Stimulated activated effector memory CD8-positive, alpha-beta T cell treated with anti-CD3 and anti-CD28 coated beads, Interleukin-12 subunit alpha, Interleukin-12 subunit beta, amount 100 ng/mL, for 72 hours (primary cell): ENCODE measurements at regions not wholly inside any gene's neighbourhood (a gene's known extent, or its start where the extent isn't known, plus 50 kb on each side); places are given as distances from the start of the nearest gene placed in this dataset.
"Not testable (repeated sequence)": the region's sequence is repeated elsewhere in the genome, so short reads cannot be mapped to it uniquely, and the experiment has no call there.

ENCODE experiments used
- ATAC-seq: fragments of 150-1000 bp; cut with Tn5 transposase; 2 replicates; pipeline ENCODE4 v1.10.0; 2021
- DNase-seq, 2 donors: peaks; one replicate each; pipeline ENCODE4 v3.0.0; 2021 to 2022; ENCODE audit warnings: low spot score in 2 of 2
- H3K27ac Mint-ChIP-seq: one replicate; pipeline ENCODE4 v1.8.0; 2022; ENCODE audit warnings: mild to moderate bottlenecking, mixed read lengths
- H3K36me3 Mint-ChIP-seq: one replicate; pipeline ENCODE4 v1.8.0; 2022; ENCODE audit warnings: mild to moderate bottlenecking, mixed read lengths
- H3K4me1 Mint-ChIP-seq: one replicate; pipeline ENCODE4 v1.8.0; 2022; ENCODE audit warnings: mixed read lengths
- H3K4me3 Mint-ChIP-seq: one replicate; pipeline ENCODE4 v1.8.0; 2022; ENCODE audit warnings: mild to moderate bottlenecking, mixed read lengths
- H3K9me3 Mint-ChIP-seq: one replicate; pipeline ENCODE4 v1.8.0; 2022; ENCODE audit warnings: mixed read lengths

DNA sequence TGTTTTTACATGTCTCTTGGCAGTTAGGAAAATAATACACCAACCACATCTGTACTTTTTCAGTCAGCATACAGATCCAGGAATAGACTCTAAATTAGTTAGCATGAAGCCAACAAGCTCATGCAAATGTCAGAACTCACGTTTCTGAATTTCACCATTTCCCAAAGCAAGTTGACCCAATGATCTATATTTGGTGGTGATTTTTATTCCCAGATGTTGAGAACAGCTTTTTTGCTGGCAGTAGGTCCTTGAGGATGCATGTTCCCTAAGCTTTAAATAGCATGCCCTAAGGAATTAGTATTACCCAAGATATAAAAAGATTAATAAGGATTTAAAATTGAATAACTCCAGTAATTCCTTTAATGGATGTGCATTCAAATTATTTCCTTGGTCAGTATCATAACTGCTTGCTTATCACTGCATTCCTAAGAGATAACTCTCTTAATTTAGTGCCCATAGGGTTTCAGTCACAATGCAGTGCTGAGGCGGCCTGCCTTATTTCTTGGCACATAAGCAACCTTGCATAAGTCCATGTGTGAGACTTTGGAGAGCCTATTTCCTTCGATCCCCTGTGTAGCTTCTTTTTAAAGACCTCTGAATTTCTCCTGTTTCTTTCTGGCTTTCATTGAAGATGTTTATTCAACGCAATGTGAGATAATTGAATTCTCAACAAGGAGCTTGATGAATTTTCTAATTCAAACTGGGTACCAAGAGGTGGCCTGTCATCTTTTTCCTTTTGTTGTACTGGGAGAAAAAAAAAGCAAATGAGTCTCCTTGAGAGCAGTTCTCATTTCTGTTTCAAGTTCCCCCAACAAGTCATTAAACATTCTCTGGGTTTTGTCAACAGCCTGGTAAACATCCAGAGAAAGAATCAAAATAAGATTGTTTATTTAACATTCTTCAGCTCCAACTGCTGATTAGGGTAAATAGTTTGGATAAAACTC is 135.3 kb upstream of the MEOX2 start:
- H3K9me3 Mint-ChIP-seq, result peaks cover 7% of the 10 kb centered on the region
- H3K27ac Mint-ChIP-seq, result no peak overlapping the region
- no peak overlapping the region for H3K4me3 Mint-ChIP-seq
- no peaks in the 10 kb centered on the region for H3K36me3 Mint-ChIP-seq
- DNase-seq (no peak), ATAC-seq (no peak)
- H3K4me1 Mint-ChIP-seq, result no peaks in the 10 kb centered on the region

DNA sequence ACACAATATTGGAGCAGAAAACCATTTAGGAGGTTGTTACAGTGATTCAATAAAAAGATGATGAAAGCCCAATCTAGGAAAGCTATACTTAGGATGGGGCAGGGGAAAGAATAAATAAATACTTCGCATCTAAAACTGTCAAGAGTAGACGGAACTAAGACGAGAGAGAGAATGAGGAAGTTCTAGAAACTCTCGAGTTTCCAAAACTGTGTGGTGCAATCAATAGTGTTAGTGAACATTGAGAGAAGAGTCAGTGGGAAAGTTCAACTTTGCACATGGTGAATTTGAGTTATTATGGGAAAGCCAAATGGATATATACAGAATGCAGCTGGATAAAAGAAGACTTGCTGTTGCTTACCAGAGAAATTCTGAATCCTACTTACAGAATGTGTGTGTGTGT is 133.8 kb upstream of the MEOX2 start:
- Mint-ChIP-seq H3K4me1 (no peaks in the 10 kb centered on the region), H3K36me3 (no peaks in the 10 kb centered on the region), H3K4me3 (no peak overlapping the region), H3K9me3 (peaks cover 11% of the 10 kb centered on the region), H3K27ac (no peak overlapping the region)
- DNase-seq (no peak), ATAC-seq (no peak)

DNA sequence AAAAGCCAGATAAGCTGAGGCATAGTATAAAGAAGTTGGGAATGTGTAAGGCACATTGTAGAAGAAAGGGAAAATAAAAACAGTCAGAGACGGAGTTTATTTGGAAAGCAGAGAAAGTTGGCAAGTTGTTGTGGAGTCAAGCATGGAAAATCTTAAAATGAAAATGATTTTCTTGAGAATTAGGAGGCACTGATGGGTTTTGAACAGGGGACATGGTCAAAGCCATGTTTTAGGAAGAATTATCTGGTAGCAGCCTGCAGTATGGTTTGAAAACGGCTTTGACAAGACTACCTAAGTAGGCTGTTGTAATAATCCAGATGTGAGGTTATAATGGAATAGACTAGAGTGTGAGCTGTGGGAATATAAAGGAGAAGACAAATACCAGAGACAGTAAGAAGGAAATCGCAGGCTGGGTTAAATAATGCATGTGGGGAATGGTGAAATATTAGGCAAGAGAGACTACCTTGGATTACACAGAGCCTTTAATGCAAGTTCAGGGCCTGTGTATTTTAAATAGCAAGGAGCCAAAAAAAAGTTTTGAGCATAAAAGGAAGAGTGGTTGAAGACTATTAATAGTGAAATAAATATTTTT is 130.4 kb upstream of the MEOX2 start:
- no peaks in the 10 kb centered on the region for H3K36me3 Mint-ChIP-seq
- H3K9me3 Mint-ChIP-seq, result peaks cover 13% of the 10 kb centered on the region
- no peak overlapping the region for H3K27ac Mint-ChIP-seq
- ATAC-seq (no peak), DNase-seq (no peak)
- H3K4me3 Mint-ChIP-seq, result no peak overlapping the region
- H3K4me1 Mint-ChIP-seq, result no peaks in the 10 kb centered on the region

DNA sequence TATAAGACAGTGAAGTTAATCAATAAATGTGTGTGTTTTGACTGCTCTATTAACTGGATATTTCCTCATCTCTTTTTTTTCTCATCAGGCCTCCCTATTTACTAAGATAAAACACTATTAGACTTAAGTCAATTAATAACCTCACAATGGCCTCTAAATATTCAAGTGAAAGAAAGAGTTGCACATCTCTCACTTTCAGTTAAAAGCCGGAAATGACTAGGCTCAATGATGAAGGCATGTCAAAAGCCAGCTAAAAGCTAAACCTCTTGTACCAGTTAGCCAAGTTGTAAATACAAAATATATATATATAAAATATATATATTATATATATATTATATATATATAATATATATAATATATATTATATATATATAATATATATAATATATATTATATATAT is 127.0 kb upstream of the MEOX2 start:
- Mint-ChIP-seq H3K4me3 (no peak overlapping the region), H3K27ac (no peak overlapping the region), H3K36me3 (no peaks in the 10 kb centered on the region), H3K9me3 (peaks cover 19% of the 10 kb centered on the region), H3K4me1 (no peaks in the 10 kb centered on the region)
- ATAC-seq (no peak), DNase-seq (no peak)

DNA sequence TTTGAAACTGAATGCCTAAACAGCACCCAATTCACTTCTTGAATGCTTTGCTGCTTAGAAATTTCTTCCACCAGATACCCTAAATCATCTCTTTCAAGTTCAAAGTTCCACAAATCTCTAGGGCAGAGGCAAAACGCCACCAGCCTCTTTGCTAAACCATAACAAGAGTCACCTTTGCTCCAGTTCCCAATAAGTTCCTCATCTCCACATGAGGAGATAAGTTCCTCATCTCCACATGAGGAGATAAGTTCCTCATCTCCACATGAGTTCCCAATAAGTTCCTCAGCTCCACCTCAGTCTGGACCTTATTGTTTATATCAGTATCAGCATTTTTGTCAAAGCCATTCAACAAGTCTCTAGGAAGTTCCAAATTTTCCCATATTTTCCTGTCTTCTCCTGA is 123.9 kb upstream of the MEOX2 start:
- not testable (repeated sequence) for DNase-seq, ATAC-seq, H3K4me3 Mint-ChIP-seq, H3K27ac Mint-ChIP-seq, H3K36me3 Mint-ChIP-seq, H3K4me1 Mint-ChIP-seq
- peaks cover 11% of the 10 kb centered on the region for H3K9me3 Mint-ChIP-seq

DNA sequence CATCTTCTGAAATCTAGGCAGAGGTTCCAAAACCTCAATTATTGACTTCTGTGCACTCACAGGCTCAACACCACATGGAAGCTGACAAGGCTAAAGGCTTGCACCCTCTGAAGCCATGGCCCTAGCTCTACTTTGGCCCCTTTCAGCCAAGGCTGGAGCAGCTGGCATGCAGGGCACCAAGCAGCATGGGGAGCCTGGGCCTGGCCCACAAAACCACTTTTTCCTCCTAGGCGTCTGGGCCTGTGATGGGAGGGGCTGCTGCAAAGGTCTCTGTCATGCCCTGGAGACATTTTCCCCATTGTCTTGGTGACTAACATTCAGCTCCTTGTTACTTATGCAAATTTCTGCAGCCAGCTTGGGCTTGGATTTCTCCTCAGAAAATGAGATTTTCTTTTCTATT is 123.5 kb upstream of the MEOX2 start:
- not testable (repeated sequence) for DNase-seq, H3K4me1 Mint-ChIP-seq, H3K36me3 Mint-ChIP-seq, H3K4me3 Mint-ChIP-seq, ATAC-seq, H3K27ac Mint-ChIP-seq
- peaks cover 11% of the 10 kb centered on the region for H3K9me3 Mint-ChIP-seq

DNA sequence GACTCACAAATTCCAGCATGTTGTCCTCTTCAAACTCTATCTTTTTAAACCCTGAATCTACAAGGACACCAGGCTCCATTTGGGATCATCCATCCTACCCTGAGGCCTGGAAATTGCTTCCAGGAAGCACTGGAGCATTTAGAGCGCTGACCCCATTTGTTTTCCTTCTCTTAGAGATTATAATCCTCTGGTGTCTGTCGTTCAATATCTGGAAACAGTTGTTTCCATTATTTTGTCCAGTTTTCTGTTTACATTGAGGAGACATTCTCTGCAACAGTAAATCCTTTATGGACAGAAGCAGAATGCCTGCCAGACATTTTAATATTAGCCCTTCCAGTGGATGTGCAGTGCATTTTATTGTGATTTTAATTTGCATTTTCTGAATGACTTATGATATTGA is 119.4 kb upstream of the MEOX2 start:
- peaks cover 8% of the 10 kb centered on the region for H3K9me3 Mint-ChIP-seq
- no peaks in the 10 kb centered on the region for H3K36me3 Mint-ChIP-seq
- no peak overlapping the region for H3K27ac Mint-ChIP-seq
- no peak overlapping the region for H3K4me3 Mint-ChIP-seq
- ATAC-seq (no peak), DNase-seq (no peak)
- no peaks in the 10 kb centered on the region for H3K4me1 Mint-ChIP-seq

DNA sequence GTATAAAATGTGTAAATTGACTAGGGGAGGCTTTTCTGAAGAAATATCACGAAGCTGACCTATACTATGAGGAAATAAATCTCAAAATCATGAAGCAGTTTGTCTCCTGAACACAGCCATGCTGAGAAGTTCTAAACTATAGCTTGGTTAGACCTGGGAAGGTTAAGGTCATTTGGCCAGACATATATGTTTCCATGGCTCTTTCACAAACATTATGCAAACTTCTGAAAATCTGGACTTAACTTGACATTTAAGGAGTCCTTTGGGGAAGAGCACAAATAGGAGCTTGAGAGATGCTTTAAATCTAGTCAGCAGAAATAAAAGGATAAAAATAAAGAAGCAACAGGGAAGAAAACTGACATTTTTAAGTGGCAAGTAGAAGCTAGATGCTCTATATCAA is 115.9 kb upstream of the MEOX2 start:
- Mint-ChIP-seq H3K36me3 (no peaks in the 10 kb centered on the region), H3K9me3 (peaks cover 3% of the 10 kb centered on the region), H3K27ac (no peak overlapping the region), H3K4me3 (no peak overlapping the region), H3K4me1 (no peaks in the 10 kb centered on the region)
- ATAC-seq (no peak), DNase-seq (no peak)

DNA sequence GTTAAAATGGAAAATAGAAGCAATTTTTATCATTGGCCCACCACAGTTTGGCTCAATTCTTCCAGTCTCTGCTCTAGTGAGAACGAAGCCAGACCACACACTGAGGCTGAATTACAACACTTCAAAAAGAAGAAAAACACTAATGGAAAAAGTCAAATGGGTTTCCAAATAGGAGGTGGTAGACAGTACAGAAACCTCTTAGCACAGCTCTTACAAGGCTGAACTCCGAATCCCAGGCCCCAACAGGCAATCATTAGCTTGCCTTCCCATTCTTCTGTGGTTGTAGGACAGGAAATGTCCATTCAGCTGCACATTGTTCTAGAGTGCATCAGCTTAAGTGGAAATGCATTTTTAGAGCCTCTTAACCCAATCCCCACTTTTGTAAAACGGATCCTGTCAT is 115.1 kb upstream of the MEOX2 start:
- DNase-seq, result no peak

DNA sequence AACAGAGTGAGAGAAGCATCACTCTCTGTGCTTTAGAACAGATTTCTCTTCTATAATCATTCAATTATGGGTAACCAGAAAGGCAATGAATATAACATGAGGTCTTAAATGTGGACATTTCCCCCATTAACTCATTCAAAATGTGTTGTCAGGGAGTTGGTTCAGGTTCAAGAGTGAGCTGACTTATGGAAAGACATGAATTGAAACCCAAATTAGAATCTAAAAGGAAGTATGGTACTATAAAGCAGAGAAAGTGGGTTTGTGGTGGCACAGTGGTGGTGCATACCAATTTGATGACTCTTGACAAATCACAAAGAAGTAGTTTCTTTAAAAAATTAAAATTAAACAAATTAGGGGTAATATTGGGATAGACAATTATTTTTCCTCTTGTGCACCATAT is 114.6 kb upstream of the MEOX2 start:
- DNase-seq (no peak), ATAC-seq (no peak)
- H3K9me3 Mint-ChIP-seq, result peaks cover 3% of the 10 kb centered on the region
- no peaks in the 10 kb centered on the region for H3K36me3 Mint-ChIP-seq
- H3K4me3 Mint-ChIP-seq, result no peak overlapping the region
- H3K4me1 Mint-ChIP-seq, result no peaks in the 10 kb centered on the region
- no peak overlapping the region for H3K27ac Mint-ChIP-seq

More for the DNA sequence above, 115.1 kb upstream of the MEOX2 start:
- Mint-ChIP-seq H3K4me1 (no peaks in the 10 kb centered on the region), H3K9me3 (peaks cover 3% of the 10 kb centered on the region), H3K4me3 (no peak overlapping the region), H3K36me3 (no peaks in the 10 kb centered on the region), H3K27ac (no peak overlapping the region)
- no peak for ATAC-seq

DNA sequence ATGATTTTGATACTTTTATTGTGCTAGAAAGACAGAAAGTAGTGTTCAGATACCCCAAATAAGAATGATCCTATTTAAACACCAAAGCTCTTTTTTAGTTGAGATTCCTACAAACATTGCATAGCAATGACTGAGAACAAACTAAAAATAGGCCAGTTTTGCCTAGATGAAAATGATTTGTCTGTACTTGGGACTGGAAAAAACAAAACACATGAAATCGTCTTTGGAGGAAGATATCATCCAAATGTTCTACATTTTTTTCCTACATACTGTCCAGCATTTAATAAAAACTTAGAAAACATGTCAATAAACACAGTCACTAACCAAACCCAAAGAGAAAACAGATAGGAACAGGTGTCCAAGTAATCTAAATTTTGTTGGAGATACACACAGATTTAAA is 111.6 kb upstream of the MEOX2 start:
- Mint-ChIP-seq H3K4me3 (no peak overlapping the region), H3K27ac (no peak overlapping the region), H3K9me3 (peaks cover 3% of the 10 kb centered on the region), H3K4me1 (no peaks in the 10 kb centered on the region), H3K36me3 (no peaks in the 10 kb centered on the region)
- no peak for DNase-seq
- ATAC-seq, result no peak

DNA sequence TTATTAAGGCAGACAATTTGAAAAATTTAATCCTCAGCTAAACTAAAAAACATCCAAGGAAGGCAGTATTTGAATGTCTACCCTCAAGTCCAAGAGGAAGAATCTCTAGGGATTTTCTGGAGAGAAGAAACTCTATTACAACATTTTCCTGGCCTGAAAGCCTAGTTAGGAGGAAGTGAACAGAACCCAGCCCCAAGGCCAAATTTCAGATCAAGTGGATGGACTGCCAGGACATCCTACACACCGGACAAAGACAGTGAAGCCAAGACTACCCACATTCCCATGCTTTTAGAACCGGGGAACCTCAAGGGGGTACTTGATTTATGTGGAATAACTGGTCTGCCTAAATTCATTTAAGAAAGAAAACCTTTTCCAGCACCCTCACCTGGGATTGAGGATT is 108.9 kb upstream of the MEOX2 start:
- no peak for ATAC-seq
- peaks cover 3% of the 10 kb centered on the region for H3K9me3 Mint-ChIP-seq
- no peak overlapping the region for H3K27ac Mint-ChIP-seq
- no peaks in the 10 kb centered on the region for H3K4me1 Mint-ChIP-seq
- no peak for DNase-seq
- H3K36me3 Mint-ChIP-seq, result no peaks in the 10 kb centered on the region
- H3K4me3 Mint-ChIP-seq, result no peak overlapping the region

DNA sequence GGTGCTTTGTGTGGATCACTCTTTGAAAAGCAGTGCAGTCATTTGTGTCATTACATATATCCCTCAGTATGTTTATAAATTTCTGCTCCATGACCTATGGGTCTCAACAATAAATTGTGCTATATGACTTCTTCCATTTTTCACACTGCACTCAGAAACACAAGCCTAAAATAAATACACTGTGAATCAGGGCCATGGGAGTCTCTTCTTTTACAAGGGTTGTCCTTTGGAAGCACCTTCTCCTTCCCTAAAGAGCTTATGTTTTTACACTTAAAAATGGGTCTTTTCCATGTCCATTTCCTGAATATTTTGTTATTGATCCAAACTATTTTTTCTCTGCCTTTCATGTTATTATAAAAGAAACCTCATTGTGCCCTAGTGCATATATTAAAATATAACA is 108.3 kb upstream of the MEOX2 start:
- H3K9me3 Mint-ChIP-seq, result peaks cover 3% of the 10 kb centered on the region
- H3K4me1 Mint-ChIP-seq, result no peaks in the 10 kb centered on the region
- no peak overlapping the region for H3K27ac Mint-ChIP-seq
- DNase-seq (no peak), ATAC-seq (no peak)
- no peaks in the 10 kb centered on the region for H3K36me3 Mint-ChIP-seq
- no peak overlapping the region for H3K4me3 Mint-ChIP-seq

DNA sequence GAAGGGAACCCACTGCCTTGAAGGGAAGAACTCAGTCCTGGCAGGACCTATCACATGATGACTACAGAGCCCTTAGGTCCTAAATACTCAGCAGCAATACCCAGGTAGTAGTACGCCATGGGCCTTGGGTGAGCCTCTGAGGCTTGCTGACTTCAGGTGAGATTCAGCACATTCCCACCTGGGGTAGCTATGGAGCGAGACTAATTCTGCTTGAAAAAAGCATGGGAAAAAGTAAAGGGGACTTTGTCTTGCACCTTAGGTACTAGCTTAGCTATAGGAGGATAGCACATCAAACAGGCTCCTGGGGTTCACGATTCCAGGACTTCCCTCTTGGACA is 98.2 kb upstream of the MEOX2 start:
- DNase-seq (no peak), ATAC-seq (no peak)
- H3K4me1 Mint-ChIP-seq, result no peaks in the 10 kb centered on the region
- H3K9me3 Mint-ChIP-seq, result peaks cover 15% of the 10 kb centered on the region
- H3K36me3 Mint-ChIP-seq, result no peaks in the 10 kb centered on the region
- no peak overlapping the region for H3K27ac Mint-ChIP-seq
- no peak overlapping the region for H3K4me3 Mint-ChIP-seq

DNA sequence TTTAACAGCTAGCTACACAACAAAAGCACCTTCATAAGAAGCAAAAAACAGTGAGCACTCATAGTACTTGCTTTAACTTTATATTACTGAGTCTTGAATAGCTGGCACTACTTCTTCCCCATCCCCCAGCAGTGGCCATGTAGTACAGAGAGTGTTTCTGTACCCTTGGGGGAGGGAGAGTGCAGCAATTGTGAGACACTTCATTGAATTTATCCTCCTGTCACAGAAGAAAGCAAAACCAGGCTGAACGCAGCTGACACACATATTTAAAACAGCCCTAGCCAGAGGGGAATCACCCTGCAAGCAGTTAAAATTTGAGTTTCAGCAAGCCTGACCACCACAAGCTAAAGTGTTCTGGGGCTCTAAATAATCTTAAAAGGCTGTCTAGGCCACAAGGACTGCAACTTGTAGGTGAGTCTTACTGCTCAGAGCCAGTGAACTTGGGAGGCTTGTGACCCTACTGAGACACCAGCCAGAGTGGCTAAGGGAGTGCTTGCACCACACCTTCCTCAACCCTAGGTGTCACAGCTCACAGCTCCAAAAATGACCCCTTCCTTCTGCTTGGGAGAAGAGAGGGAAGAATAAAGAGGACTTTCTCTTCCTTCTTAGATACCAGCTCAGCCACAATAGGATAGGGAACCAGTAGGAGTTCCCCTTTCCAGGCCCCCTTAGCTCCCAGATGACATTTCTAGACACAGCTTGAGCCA is 97.7 kb upstream of the MEOX2 start:
- H3K9me3 Mint-ChIP-seq, result peaks cover 12% of the 10 kb centered on the region
- no peak overlapping the region for H3K4me3 Mint-ChIP-seq
- no peak for DNase-seq
- no peak overlapping the region for H3K27ac Mint-ChIP-seq
- H3K36me3 Mint-ChIP-seq, result no peaks in the 10 kb centered on the region
- ATAC-seq, result no peak
- no peaks in the 10 kb centered on the region for H3K4me1 Mint-ChIP-seq

DNA sequence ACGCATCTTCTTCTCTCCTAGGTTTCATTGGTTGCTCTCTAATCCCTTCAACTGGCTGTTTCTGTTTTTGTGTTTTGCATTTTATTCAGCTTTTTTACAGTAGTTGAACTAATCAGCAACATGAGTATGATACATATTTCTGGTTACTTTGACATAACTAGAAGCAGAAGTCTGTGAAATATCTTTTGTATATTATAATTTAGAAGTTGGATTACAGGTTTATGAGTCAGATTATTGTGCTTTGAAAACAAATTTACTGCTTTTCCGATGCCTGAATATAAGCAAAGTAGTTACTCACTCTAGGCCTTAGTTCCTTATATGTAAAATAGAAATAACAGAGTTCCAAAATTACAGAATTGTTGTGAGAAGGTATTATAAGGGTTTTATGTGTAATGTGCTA is 96.2 kb upstream of the MEOX2 start:
- Mint-ChIP-seq H3K36me3 (no peaks in the 10 kb centered on the region), H3K27ac (no peak overlapping the region), H3K4me1 (no peaks in the 10 kb centered on the region), H3K4me3 (no peak overlapping the region), H3K9me3 (peaks cover 9% of the 10 kb centered on the region)
- DNase-seq, result no peak
- no peak for ATAC-seq
